Mesenchymal stem cell (in vitro differentiated cells and primary cell): ENCODE measurements at regions not wholly inside any gene's neighbourhood (a gene's known extent, or its start where the extent isn't known, plus 50 kb on each side); places are given as distances from the start of the nearest gene placed in this dataset.

Experiments
- DNase-seq: peaks from one replicate; pipeline ENCODE4 v3.0.0-alpha.2; 2013
- H2AFZ ChIP-seq: one replicate; pipeline ENCODE4 v1.6.1; 2013; ENCODE audit warnings: low read depth, mild to moderate bottlenecking, control low read depth, inconsistent platforms, low read length, moderate library complexity
- H2AK5ac ChIP-seq: 2 replicates; pipeline ENCODE4 v1.6.1; 2013; ENCODE audit warnings: low read length, moderate library complexity, mild to moderate bottlenecking, inconsistent platforms; ENCODE audit not compliant: severe bottlenecking
- H2BK120ac ChIP-seq: one replicate; pipeline ENCODE4 v1.6.1; 2013; ENCODE audit warnings: low read depth, mild to moderate bottlenecking, inconsistent platforms, low read length, moderate library complexity
- H2BK12ac ChIP-seq, 2 experiments: one replicate each; pipeline ENCODE4 v1.6.1; 2013; ENCODE audit warnings: inconsistent platforms in 2 of 2, low read length in 2 of 2, mild to moderate bottlenecking in 2 of 2, moderate library complexity in 2 of 2, control low read depth in 1 of 2
- H2BK15ac ChIP-seq: one replicate; pipeline ENCODE4 v1.6.1; 2013; ENCODE audit warnings: mild to moderate bottlenecking, low read depth, inconsistent platforms; ENCODE audit not compliant: poor library complexity, severe bottlenecking
- H2BK5ac ChIP-seq: 2 replicates; pipeline ENCODE4 v1.6.1; 2013; ENCODE audit warnings: low read depth, mild to moderate bottlenecking, low read length, control low read depth, inconsistent platforms; ENCODE audit not compliant: poor library complexity, severe bottlenecking
- H3K14ac ChIP-seq, 2 experiments: one replicate each; pipeline ENCODE4 v1.6.1; 2013; ENCODE audit warnings: inconsistent platforms in 2 of 2, low read length in 2 of 2, control low read depth in 1 of 2, mild to moderate bottlenecking in 1 of 2, moderate library complexity in 1 of 2
- H3K18ac ChIP-seq, 2 experiments: one replicate each; pipeline ENCODE4 v1.6.1; 2013; ENCODE audit warnings: inconsistent platforms in 2 of 2, low read length in 2 of 2, control low read depth in 1 of 2, low read depth in 1 of 2, mild to moderate bottlenecking in 1 of 2
- H3K23ac ChIP-seq, 2 experiments: one replicate each; pipeline ENCODE4 v1.6.1; 2013; ENCODE audit warnings: inconsistent platforms in 2 of 2, low read length in 2 of 2, mild to moderate bottlenecking in 2 of 2, moderate library complexity in 2 of 2, control low read depth in 1 of 2
- H3K27ac ChIP-seq: 2 replicates; pipeline ENCODE4 v1.5.1; 2013; ENCODE audit warnings: mild to moderate bottlenecking, moderate library complexity, low read length, control low read depth, inconsistent platforms; ENCODE audit not compliant: poor library complexity, severe bottlenecking
- H3K27me3 ChIP-seq, 2 experiments: 2 replicates each; pipeline versions ENCODE4 v1.6.1 to v1.7.0; 2013; ENCODE audit warnings: low read length in 2 of 2, mild to moderate bottlenecking in 2 of 2, moderate library complexity in 2 of 2, control low read depth in 1 of 2, inconsistent platforms in 1 of 2; ENCODE audit not compliant: control insufficient read depth in 1 of 2, insufficient read depth in 1 of 2
- H3K36me3 ChIP-seq, 2 experiments: 2 replicates each; pipeline versions ENCODE4 v1.6.1 to v1.7.0; 2013; ENCODE audit warnings: low read length in 2 of 2, control low read depth in 1 of 2, inconsistent platforms in 1 of 2, low read depth in 1 of 2, mild to moderate bottlenecking in 1 of 2; ENCODE audit not compliant: insufficient read depth in 2 of 2, control insufficient read depth in 1 of 2
- H3K4ac ChIP-seq, 2 experiments: one replicate each; pipeline ENCODE4 v1.6.1; 2013; ENCODE audit warnings: inconsistent platforms in 2 of 2, low read length in 2 of 2, mild to moderate bottlenecking in 2 of 2, moderate library complexity in 2 of 2, control low read depth in 1 of 2, low read depth in 1 of 2
- H3K4me1 ChIP-seq: 2 replicates; pipeline ENCODE4 v1.6.1; 2013; ENCODE audit warnings: low read depth, low read length, control low read depth; ENCODE audit not compliant: control insufficient read depth, insufficient read depth
- H3K4me2 ChIP-seq: 2 replicates; pipeline ENCODE4 v1.6.1; 2013; ENCODE audit warnings: low read length, mild to moderate bottlenecking, inconsistent platforms; ENCODE audit not compliant: poor library complexity, severe bottlenecking
- H3K4me3 ChIP-seq, 2 experiments: 2 replicates each; pipeline versions ENCODE4 v1.5.1 to v1.7.0; 2013; ENCODE audit warnings: low read length in 2 of 2, mild to moderate bottlenecking in 2 of 2, control low read depth in 1 of 2, low read depth in 1 of 2; ENCODE audit not compliant: insufficient read depth in 1 of 2
- H3K79me1 ChIP-seq: replicated peaks from 2 replicates; pipeline ENCODE4 v1.6.1; 2013; ENCODE audit warnings: mild to moderate bottlenecking, control low read depth, low read length, inconsistent platforms; ENCODE audit not compliant: poor library complexity, severe bottlenecking
- H3K9ac ChIP-seq: 2 replicates; pipeline ENCODE4 v1.7.0; 2013; ENCODE audit warnings: mild to moderate bottlenecking, low read length, moderate library complexity
- H3K9me3 ChIP-seq: 2 replicates; pipeline ENCODE4 v1.7.0; 2013; ENCODE audit warnings: mild to moderate bottlenecking, low read length; ENCODE audit not compliant: control insufficient read depth
- H4K8ac ChIP-seq: one replicate; pipeline ENCODE4 v1.6.1; 2013; ENCODE audit warnings: inconsistent platforms, mild to moderate bottlenecking, low read length, moderate library complexity
- H4K91ac ChIP-seq: one replicate; pipeline ENCODE4 v1.6.1; 2013; ENCODE audit warnings: mild to moderate bottlenecking, low read length, inconsistent platforms
- WGBS: methylation state at CpG from one replicate; pipeline ENCODE4 v1.1.7; 2013; ENCODE audit warnings: mixed read lengths; 5-methylcytosine and 5-hydroxymethylcytosine counted together

DNA sequence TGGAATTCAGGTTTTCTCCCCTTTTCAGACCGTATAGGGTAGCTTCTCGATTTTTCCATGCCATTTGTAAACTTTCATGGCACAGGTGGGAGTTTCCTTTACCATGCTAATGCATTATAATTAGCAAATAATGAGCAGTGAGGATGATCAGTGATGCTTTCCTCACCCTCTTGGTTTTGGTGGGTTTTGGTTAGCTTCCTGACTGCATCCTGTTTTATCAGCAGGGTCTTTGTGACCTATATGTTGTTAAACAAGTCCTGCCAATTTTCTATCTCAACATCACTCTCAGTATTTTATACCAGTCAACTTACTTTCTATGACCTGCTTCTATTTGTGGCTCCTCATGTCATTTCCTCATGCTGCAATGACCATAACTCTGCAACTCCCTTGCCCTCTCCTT lies 1345.1 kb downstream of the NCAM2 start:
- no peak overlapping the region for H3K14ac ChIP-seq
- no peak overlapping the region for H2BK5ac ChIP-seq
- H4K8ac ChIP-seq: no peak overlapping the region
- H3K36me3 ChIP-seq: no peaks in the 10 kb centered on the region
- H3K18ac ChIP-seq: no peak overlapping the region
- H3K23ac ChIP-seq: no peak overlapping the region
- H2AK5ac ChIP-seq: no peak overlapping the region
- DNase-seq: no peak
- WGBS: no CpG with 5 or more reads among the region's 2 CpGs
- no peaks in the 10 kb centered on the region for H3K27me3 ChIP-seq
- no peak overlapping the region for H2BK120ac ChIP-seq
- no peak overlapping the region for H2BK12ac ChIP-seq
- no peak overlapping the region for H3K27ac ChIP-seq
- H3K9me3 ChIP-seq: peaks cover 16% of the 10 kb centered on the region
- no peak overlapping the region for H3K9ac ChIP-seq
- no peak overlapping the region for H3K4me2 ChIP-seq
- H4K91ac ChIP-seq: no peak overlapping the region
- no peak overlapping the region for H2AFZ ChIP-seq
- no peaks in the 10 kb centered on the region for H3K4me1 ChIP-seq
- no peak overlapping the region for H3K4ac ChIP-seq
- H3K4me3 ChIP-seq: no peak overlapping the region
- H3K79me1 ChIP-seq: no peaks in the 10 kb centered on the region
- H2BK15ac ChIP-seq: no peak overlapping the region

DNA sequence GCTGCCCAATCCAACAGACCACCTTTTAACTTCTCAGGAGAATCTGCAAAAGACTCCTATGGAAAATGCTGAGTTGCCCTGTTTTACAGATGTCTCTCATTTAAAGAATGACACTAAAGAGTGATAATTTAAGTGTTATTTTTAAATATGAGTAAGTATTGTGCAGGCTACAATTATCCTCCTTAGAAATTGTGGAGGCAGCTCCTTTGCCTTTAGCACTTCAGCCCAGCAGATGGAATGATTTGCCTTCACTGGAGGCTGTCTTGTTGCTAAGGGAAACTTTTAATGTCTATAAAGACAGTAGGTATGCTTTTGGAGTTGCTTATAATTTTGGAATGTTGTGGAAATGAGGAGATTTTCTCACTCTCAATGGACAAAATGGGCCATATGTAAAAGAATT lies 1345.5 kb downstream of the NCAM2 start:
- DNase-seq: no peak
- H3K4ac ChIP-seq: no peak overlapping the region
- H3K4me1 ChIP-seq: no peaks in the 10 kb centered on the region
- H2BK120ac ChIP-seq: no peak overlapping the region
- H3K23ac ChIP-seq: no peak overlapping the region
- no peak overlapping the region for H3K14ac ChIP-seq
- no peak overlapping the region for H3K18ac ChIP-seq
- H2AFZ ChIP-seq: no peak overlapping the region
- H3K9me3 ChIP-seq: peaks cover 16% of the 10 kb centered on the region
- no peaks in the 10 kb centered on the region for H3K79me1 ChIP-seq
- no peak overlapping the region for H2BK12ac ChIP-seq
- H3K4me2 ChIP-seq: no peak overlapping the region
- H3K27ac ChIP-seq: no peak overlapping the region
- H2BK15ac ChIP-seq: no peak overlapping the region
- H3K4me3 ChIP-seq: no peak overlapping the region
- no peak overlapping the region for H2BK5ac ChIP-seq
- H4K91ac ChIP-seq: no peak overlapping the region
- H3K9ac ChIP-seq: no peak overlapping the region
- H3K27me3 ChIP-seq: no peaks in the 10 kb centered on the region
- no peak overlapping the region for H2AK5ac ChIP-seq
- no peak overlapping the region for H4K8ac ChIP-seq
- no peaks in the 10 kb centered on the region for H3K36me3 ChIP-seq

DNA sequence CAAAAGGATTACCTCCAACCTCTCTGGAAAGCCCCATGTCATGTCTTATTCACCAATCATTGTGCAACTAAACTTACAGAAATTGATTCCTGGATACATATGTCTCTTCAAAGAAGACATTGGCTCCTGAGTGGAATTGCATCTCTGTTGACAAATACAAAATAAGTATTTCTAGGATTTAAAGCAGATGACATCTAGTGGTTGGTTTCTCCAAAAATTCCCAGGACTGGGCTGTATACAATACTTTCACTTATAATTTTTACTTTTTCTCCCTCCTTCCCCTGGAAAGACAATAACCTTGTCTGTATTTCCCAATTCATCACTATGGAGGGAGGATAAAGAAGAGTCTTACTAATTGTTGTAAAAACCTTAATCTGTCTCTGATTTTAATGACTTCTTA lies 1347.4 kb downstream of the NCAM2 start:
- Histone ChIP-seq H3K4me3 (no peak overlapping the region), H3K4ac (no peak overlapping the region), H3K9me3 (peaks cover 10% of the 10 kb centered on the region), H3K4me2 (no peak overlapping the region), H2BK5ac (no peak overlapping the region), H3K36me3 (no peaks in the 10 kb centered on the region), H2BK12ac (no peak overlapping the region), H3K79me1 (no peaks in the 10 kb centered on the region), H4K91ac (no peak overlapping the region), H3K9ac (no peak overlapping the region), H3K27ac (no peak overlapping the region), H3K27me3 (no peaks in the 10 kb centered on the region), H2BK15ac (no peak overlapping the region), H3K18ac (no peak overlapping the region), H3K14ac (no peak overlapping the region), H3K23ac (no peak overlapping the region), H2AK5ac (no peak overlapping the region), H2AFZ (no peak overlapping the region), H3K4me1 (no peaks in the 10 kb centered on the region), H2BK120ac (no peak overlapping the region), H4K8ac (no peak overlapping the region)
- no peak for DNase-seq

DNA sequence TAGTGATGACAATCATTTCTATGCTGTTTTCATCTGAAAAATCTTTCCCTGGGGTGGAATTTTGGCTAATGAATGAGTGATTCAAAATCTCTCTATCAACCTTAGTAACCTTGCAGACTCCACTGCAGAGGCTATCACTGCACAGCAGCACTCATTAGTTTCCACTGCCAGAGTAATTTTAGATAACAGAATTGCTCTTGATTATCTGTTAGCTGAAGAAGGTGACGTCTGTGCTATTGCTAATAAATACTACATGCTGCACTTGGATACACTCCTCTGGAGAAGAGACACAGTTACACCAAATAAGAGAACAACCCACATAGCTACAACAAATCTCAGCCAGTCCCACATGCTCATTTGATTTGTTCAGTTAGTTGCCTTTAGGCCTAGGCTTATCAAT lies 1348.4 kb downstream of the NCAM2 start:
- Histone ChIP-seq H3K14ac (no peak overlapping the region), H3K27ac (no peak overlapping the region), H2BK15ac (no peak overlapping the region), H3K4me3 (no peak overlapping the region), H2AFZ (no peak overlapping the region), H2BK5ac (no peak overlapping the region), H3K79me1 (no peaks in the 10 kb centered on the region), H3K27me3 (no peaks in the 10 kb centered on the region), H3K4me1 (no peaks in the 10 kb centered on the region), H3K18ac (no peak overlapping the region), H2BK12ac (no peak overlapping the region), H3K9me3 (peaks cover 10% of the 10 kb centered on the region), H3K4ac (no peak overlapping the region), H2AK5ac (no peak overlapping the region), H3K9ac (no peak overlapping the region), H3K36me3 (no peaks in the 10 kb centered on the region), H4K91ac (no peak overlapping the region), H4K8ac (no peak overlapping the region), H2BK120ac (no peak overlapping the region), H3K23ac (no peak overlapping the region), H3K4me2 (no peak overlapping the region)
- WGBS: 67% methylated on average over 1 of the region's 1 CpG
- no peak for DNase-seq
